ENCODE measurements at regions not wholly inside any gene's neighbourhood (a gene's known extent, or its start where the extent isn't known, plus 50 kb on each side); places are given as distances from the start of the nearest gene placed in this dataset.

DNA sequence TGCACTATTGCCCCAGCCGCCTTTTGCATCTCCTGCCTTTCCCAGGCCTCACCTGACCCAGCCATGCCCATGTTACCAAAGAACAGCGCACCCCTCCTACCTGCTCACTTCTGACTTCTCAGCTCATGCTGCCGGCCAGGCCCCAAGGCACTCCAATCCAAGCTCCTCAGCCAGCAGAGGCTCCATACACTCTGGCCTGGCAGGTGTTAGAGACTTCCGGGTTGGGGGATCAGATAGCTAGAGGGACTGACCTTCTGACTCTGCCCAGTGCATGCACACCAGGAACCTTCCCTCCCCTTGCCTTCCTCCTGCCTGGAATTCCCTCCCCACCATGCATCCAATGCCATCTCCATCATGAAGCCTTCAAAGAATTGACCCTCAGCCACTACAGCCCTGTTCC, 56.2 kb upstream of the ZMIZ1 start:
- H3K79me2 ChIP-seq (ENCODE audit: control insufficient read depth, insufficient read depth, low read length) = no peaks in the 10 kb centered on the region
- no peak for DNase-seq (ENCODE audit: low read depth in 2 of 2)
- H3K36me3 ChIP-seq (ENCODE audit: control insufficient read depth, insufficient read depth, low read length) = no peaks in the 10 kb centered on the region
- no peaks in the 10 kb centered on the region for H3K9me3 ChIP-seq (ENCODE audit: control insufficient read depth, insufficient read depth, low read depth, low read length)
- no peak for TF ChIP-seq EZH2 (IDR thresholded peaks at IDR 0.05; ENCODE audit: low read length, missing control alignments)
- TF ChIP-seq, protein P1, sequence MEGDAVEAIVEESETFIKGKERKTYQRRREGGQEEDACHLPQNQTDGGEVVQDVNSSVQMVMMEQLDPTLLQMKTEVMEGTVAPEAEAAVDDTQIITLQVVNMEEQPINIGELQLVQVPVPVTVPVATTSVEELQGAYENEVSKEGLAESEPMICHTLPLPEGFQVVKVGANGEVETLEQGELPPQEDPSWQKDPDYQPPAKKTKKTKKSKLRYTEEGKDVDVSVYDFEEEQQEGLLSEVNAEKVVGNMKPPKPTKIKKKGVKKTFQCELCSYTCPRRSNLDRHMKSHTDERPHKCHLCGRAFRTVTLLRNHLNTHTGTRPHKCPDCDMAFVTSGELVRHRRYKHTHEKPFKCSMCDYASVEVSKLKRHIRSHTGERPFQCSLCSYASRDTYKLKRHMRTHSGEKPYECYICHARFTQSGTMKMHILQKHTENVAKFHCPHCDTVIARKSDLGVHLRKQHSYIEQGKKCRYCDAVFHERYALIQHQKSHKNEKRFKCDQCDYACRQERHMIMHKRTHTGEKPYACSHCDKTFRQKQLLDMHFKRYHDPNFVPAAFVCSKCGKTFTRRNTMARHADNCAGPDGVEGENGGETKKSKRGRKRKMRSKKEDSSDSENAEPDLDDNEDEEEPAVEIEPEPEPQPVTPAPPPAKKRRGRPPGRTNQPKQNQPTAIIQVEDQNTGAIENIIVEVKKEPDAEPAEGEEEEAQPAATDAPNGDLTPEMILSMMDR (conservative IDR thresholded peaks at IDR 0.05 in 1 of 2, IDR thresholded peaks at IDR 0.05 in 1 of 2; ENCODE audit: low read depth in 1 of 2, low read length in 2 of 2) = no peak
- H4K20me1 ChIP-seq (ENCODE audit: control insufficient read depth, extremely low read depth, insufficient read depth, low read length) = no peaks in the 10 kb centered on the region
- no peak overlapping the region for H3K4me3 ChIP-seq (replicated peaks in 1 of 4; ENCODE audit: control extremely low read depth in 1 of 4, insufficient read depth in 1 of 4, low read depth in 3 of 4, low read length in 4 of 4)
- no peak overlapping the region for H2AFZ ChIP-seq (ENCODE audit: low read length)
- no peak overlapping the region for H3K9ac ChIP-seq (ENCODE audit: insufficient read depth, low read length)
- peaks cover 23% of the 10 kb centered on the region for H3K27me3 ChIP-seq (ENCODE audit: control insufficient read depth, insufficient read depth, low read length)
- no peak overlapping the region for H3K4me2 ChIP-seq (ENCODE audit: extremely low read depth, insufficient read depth, low read length)
- no peak overlapping the region for H3K27ac ChIP-seq (ENCODE audit: insufficient read depth, low read length)
- H3K4me1 ChIP-seq (ENCODE audit: control insufficient read depth, extremely low read depth, insufficient read depth, low read length) = no peaks in the 10 kb centered on the region

DNA sequence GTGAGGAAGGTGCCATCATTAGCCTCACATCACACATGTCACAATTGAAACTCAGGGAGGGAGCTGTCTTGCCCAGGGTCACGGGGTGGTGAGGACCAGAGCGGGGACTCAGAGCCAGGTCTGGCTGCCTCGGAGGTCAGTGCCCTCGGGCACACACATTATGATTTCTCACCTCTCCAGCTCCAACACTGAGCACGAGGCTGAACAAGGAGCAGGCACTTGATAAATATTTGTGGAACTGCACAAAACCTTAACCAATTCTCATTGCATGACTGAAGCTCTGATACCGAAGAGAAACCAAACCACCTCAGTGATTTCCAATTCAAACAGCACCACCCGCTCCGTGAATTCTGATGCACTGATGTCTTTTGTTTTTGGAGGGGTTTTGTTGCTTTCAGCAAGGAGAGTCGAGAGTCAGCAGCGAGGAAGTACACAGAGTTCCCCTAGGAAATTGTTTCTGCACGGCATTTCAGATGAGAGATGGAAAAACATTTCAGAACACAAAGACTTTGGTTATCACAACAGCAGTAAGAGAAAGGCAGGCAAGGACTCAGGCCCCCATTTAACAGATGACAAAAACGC, 55.3 kb upstream of the ZMIZ1 start:
- Histone ChIP-seq H2AFZ (ENCODE audit: low read length) (no peak overlapping the region), H3K27ac (ENCODE audit: insufficient read depth, low read length) (no peak overlapping the region), H3K27me3 (ENCODE audit: control insufficient read depth, insufficient read depth, low read length) (peaks cover 23% of the 10 kb centered on the region), H3K36me3 (ENCODE audit: control insufficient read depth, insufficient read depth, low read length) (no peaks in the 10 kb centered on the region), H3K4me3 (replicated peaks in 1 of 4; ENCODE audit: control extremely low read depth in 1 of 4, insufficient read depth in 1 of 4, low read depth in 3 of 4, low read length in 4 of 4) (no peak overlapping the region), H3K9me3 (ENCODE audit: control insufficient read depth, insufficient read depth, low read depth, low read length) (no peaks in the 10 kb centered on the region), H3K79me2 (ENCODE audit: control insufficient read depth, insufficient read depth, low read length) (no peaks in the 10 kb centered on the region), H3K4me1 (ENCODE audit: control insufficient read depth, extremely low read depth, insufficient read depth, low read length) (no peaks in the 10 kb centered on the region), H3K4me2 (ENCODE audit: extremely low read depth, insufficient read depth, low read length) (no peak overlapping the region), H3K9ac (ENCODE audit: insufficient read depth, low read length) (no peak overlapping the region), H4K20me1 (ENCODE audit: control insufficient read depth, extremely low read depth, insufficient read depth, low read length) (no peaks in the 10 kb centered on the region)
- DNase-seq (ENCODE audit: low read depth in 2 of 2) = no peak
- TF ChIP-seq EZH2 (IDR thresholded peaks at IDR 0.05; ENCODE audit: low read length, missing control alignments) = no peak
- TF ChIP-seq, protein P1 (conservative IDR thresholded peaks at IDR 0.05 in 1 of 2, IDR thresholded peaks at IDR 0.05 in 1 of 2; ENCODE audit: low read depth in 1 of 2, low read length in 2 of 2) = no peak

DNA sequence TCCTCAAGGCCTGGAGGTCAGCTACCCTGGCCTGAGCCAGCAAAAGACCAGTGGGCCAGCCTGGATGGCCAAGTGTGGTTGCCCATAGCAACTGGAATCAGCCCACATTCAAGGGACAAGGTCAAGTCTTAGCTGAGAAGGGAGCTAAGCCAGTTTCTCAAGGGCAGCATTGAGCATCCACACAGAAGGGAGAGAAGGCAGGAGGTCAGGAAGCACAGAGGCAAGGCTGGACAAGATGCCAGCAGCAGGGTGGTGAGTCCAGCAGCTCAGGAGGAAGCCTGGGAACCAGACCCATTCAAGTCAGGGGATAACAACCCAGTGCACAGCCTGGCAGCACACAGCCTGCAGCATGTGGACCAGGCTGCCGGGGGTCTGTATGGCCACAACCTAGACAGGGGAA, 54.0 kb upstream of the ZMIZ1 start:
- Histone ChIP-seq H3K4me3 (replicated peaks in 1 of 4; ENCODE audit: control extremely low read depth in 1 of 4, insufficient read depth in 1 of 4, low read depth in 3 of 4, low read length in 4 of 4) (no peak overlapping the region), H3K36me3 (ENCODE audit: control insufficient read depth, insufficient read depth, low read length) (no peaks in the 10 kb centered on the region), H3K27me3 (ENCODE audit: control insufficient read depth, insufficient read depth, low read length) (peaks cover 25% of the 10 kb centered on the region), H3K4me2 (ENCODE audit: extremely low read depth, insufficient read depth, low read length) (no peak overlapping the region), H4K20me1 (ENCODE audit: control insufficient read depth, extremely low read depth, insufficient read depth, low read length) (no peaks in the 10 kb centered on the region), H3K4me1 (ENCODE audit: control insufficient read depth, extremely low read depth, insufficient read depth, low read length) (no peaks in the 10 kb centered on the region), H3K79me2 (ENCODE audit: control insufficient read depth, insufficient read depth, low read length) (no peaks in the 10 kb centered on the region), H3K9ac (ENCODE audit: insufficient read depth, low read length) (no peak overlapping the region), H3K9me3 (ENCODE audit: control insufficient read depth, insufficient read depth, low read depth, low read length) (no peaks in the 10 kb centered on the region), H3K27ac (ENCODE audit: insufficient read depth, low read length) (no peak overlapping the region), H2AFZ (ENCODE audit: low read length) (no peak overlapping the region)
- no peak for DNase-seq (ENCODE audit: low read depth in 2 of 2)
- no peak for TF ChIP-seq EZH2 (IDR thresholded peaks at IDR 0.05; ENCODE audit: low read length, missing control alignments)
- TF ChIP-seq, protein P1 (conservative IDR thresholded peaks at IDR 0.05 in 1 of 2, IDR thresholded peaks at IDR 0.05 in 1 of 2; ENCODE audit: low read depth in 1 of 2, low read length in 2 of 2) = no peak
